OCI-LY3 (cell line): ENCODE measurements at regions not wholly inside any gene's neighbourhood (a gene's known extent, or its start where the extent isn't known, plus 50 kb on each side); places are given as distances from the start of the nearest gene placed in this dataset.

Experiments
- H2AFZ ChIP-seq: fragments of 200-600, 300-600 bp; shearing (Covaris generic); 2 replicates; pipeline ENCODE4 v1.6.0; 2014; ENCODE audit warnings: antibody characterized with exemption, low read depth, low read length
- H3K27ac ChIP-seq: fragments of 200-600, 300-600 bp; sonication (generic); 2 replicates; pipeline ENCODE4 v1.5.1; 2014; ENCODE audit warnings: mild to moderate bottlenecking, low read length, moderate library complexity, mixed read lengths
- H3K27me3 ChIP-seq: fragments of 200-600, 300-600 bp; sonication (generic); 2 replicates; pipeline ENCODE4 v1.6.1; 2014; ENCODE audit warnings: low read depth, low read length, mixed read lengths
- H3K36me3 ChIP-seq: fragments of 200-600, 300-600 bp; sonication (generic); replicated peaks from 2 replicates; pipeline ENCODE3; 2014; ENCODE audit warnings: low read depth, low read length, mixed read lengths
- H3K4me1 ChIP-seq: fragments of 300-600, 200-600 bp; sonication (generic); 2 replicates; pipeline ENCODE4 v1.6.1; 2014; ENCODE audit warnings: low read length, mixed read lengths
- H3K4me2 ChIP-seq: fragments of 200-600, 300-600 bp; sonication (generic); 2 replicates; pipeline ENCODE4 v1.6.1; 2014; ENCODE audit warnings: low read length, mixed read lengths
- H3K4me3 ChIP-seq: fragments of 300-600, 200-600 bp; sonication (generic); 2 replicates; pipeline ENCODE4 v1.5.1; 2014; ENCODE audit warnings: antibody characterized with exemption, mild to moderate bottlenecking, low read length, moderate library complexity
- H3K79me2 ChIP-seq: fragments of 300-600, 200-600 bp; shearing (Covaris generic); 2 replicates; pipeline ENCODE4 v1.6.1; 2014; ENCODE audit warnings: mild to moderate bottlenecking, low read length, mixed read lengths
- H3K9ac ChIP-seq: fragments of 300-600, 200-600 bp; shearing (Covaris generic); 2 replicates; pipeline ENCODE4 v1.6.0; 2014; ENCODE audit warnings: mild to moderate bottlenecking, low read length, moderate library complexity
- H3K9me3 ChIP-seq: fragments of 200-600, 300-600 bp; shearing (Covaris generic); 2 replicates; pipeline ENCODE4 v1.6.1; 2014; ENCODE audit warnings: low read length, mixed read lengths; ENCODE audit not compliant: insufficient read depth
- H4K20me1 ChIP-seq: fragments of 200-600, 300-600 bp; sonication (generic); 2 replicates; pipeline ENCODE4 v1.6.1; 2016; ENCODE audit warnings: low read length, mixed read lengths; ENCODE audit not compliant: insufficient read depth
- EZH2phosphoT487 ChIP-seq: fragments of 200-600 bp; shearing (Covaris generic); IDR thresholded peaks from 2 replicates; pipeline ENCODE4 v1.6.1; 2018; ENCODE audit warnings: antibody characterized with exemption, mixed run types, low read depth
- TF ChIP-seq, protein P1 (sequence below): fragments of 200-600, 300-600 bp; sonication (generic); IDR thresholded peaks from 2 replicates; pipeline ENCODE4 v1.5.1; 2014; ENCODE audit warnings: antibody characterized with exemption, low read length, low read depth

DNA sequence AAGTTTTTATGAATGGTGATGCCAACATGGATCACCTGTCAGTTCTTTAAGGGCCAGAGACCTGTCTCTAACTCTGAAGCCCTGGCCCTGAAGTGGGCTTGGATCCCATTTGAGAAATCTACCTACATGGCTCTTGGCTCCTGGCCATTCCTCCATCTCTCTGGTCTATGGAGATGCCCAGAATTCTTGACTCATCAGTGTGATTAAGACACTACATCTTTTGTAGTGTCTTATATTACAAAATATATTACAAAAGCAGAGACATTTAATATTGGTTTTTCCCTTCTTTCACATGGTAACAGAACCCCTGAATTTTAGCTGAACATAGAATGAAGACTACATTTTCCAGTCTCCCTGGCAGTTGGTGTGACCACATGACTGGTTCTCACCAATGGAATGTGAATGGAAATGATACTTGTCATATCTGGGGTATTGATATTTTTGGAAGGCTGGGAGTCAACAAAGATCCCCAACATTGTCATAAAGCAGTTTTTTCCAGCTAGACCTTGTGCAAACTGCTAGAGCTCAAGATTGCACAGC lies 198.3 kb downstream of the SREK1 start:
- H3K9me3 ChIP-seq = no peaks in the 10 kb centered on the region
- no peak overlapping the region for H2AFZ ChIP-seq
- no peaks in the 10 kb centered on the region for H3K79me2 ChIP-seq
- H3K27me3 ChIP-seq = peaks cover 10% of the 10 kb centered on the region
- no peak overlapping the region for H3K27ac ChIP-seq
- H3K9ac ChIP-seq = no peak overlapping the region
- H3K4me2 ChIP-seq = no peak overlapping the region
- no peaks in the 10 kb centered on the region for H4K20me1 ChIP-seq
- no peak for TF ChIP-seq EZH2phosphoT487
- TF ChIP-seq, protein P1, sequence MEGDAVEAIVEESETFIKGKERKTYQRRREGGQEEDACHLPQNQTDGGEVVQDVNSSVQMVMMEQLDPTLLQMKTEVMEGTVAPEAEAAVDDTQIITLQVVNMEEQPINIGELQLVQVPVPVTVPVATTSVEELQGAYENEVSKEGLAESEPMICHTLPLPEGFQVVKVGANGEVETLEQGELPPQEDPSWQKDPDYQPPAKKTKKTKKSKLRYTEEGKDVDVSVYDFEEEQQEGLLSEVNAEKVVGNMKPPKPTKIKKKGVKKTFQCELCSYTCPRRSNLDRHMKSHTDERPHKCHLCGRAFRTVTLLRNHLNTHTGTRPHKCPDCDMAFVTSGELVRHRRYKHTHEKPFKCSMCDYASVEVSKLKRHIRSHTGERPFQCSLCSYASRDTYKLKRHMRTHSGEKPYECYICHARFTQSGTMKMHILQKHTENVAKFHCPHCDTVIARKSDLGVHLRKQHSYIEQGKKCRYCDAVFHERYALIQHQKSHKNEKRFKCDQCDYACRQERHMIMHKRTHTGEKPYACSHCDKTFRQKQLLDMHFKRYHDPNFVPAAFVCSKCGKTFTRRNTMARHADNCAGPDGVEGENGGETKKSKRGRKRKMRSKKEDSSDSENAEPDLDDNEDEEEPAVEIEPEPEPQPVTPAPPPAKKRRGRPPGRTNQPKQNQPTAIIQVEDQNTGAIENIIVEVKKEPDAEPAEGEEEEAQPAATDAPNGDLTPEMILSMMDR = no peak
- no peaks in the 10 kb centered on the region for H3K4me1 ChIP-seq
- no peaks in the 10 kb centered on the region for H3K36me3 ChIP-seq
- no peak overlapping the region for H3K4me3 ChIP-seq

DNA sequence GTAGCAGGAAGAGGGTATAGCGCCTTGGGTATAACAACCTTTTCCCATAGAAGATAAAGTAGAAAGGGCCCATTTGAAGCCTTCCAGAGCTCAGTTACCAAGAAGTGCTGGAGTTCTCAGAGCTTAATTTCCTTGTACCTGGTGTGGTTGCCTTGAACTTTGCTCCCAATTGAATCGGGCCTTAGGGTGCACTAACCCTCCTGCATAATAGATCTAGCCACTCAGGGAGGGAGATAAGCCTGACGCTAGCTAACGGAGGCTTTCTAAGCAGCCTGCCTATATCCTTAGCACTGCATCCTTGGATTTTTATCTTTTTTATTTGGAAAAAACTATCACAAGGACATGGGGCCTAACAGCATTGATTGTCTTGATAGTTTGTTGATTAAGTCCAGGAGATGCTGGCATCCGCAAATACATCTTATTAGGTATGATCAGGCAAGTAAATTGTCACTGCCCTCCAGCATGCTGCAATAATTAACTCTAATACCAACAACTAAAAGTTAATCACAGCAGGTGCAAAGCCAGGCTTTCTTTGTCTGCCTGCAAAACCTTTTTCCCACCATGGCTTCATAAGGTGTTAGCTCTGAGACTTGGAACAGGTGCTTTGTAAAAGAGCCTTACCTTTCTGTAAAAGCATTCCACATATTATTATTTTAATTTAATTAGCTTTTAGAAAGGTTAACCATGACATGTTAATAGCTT lies 199.4 kb downstream of the SREK1 start:
- H3K4me1 ChIP-seq = no peaks in the 10 kb centered on the region
- peaks cover 21% of the 10 kb centered on the region for H3K27me3 ChIP-seq
- no peak overlapping the region for H3K4me3 ChIP-seq
- TF ChIP-seq EZH2phosphoT487 = no peak
- TF ChIP-seq, protein P1 = no peak
- no peaks in the 10 kb centered on the region for H4K20me1 ChIP-seq
- H2AFZ ChIP-seq = no peak overlapping the region
- no peaks in the 10 kb centered on the region for H3K9me3 ChIP-seq
- H3K36me3 ChIP-seq = no peaks in the 10 kb centered on the region
- no peaks in the 10 kb centered on the region for H3K79me2 ChIP-seq
- no peak overlapping the region for H3K4me2 ChIP-seq
- no peak overlapping the region for H3K9ac ChIP-seq
- no peak overlapping the region for H3K27ac ChIP-seq

- no peak overlapping the region for H3K4me2 ChIP-seq
- H2AFZ ChIP-seq = no peak overlapping the region
- no peak for TF ChIP-seq EZH2phosphoT487
- TF ChIP-seq, protein P1 = no peak
- H3K36me3 ChIP-seq = no peaks in the 10 kb centered on the region
- no peaks in the 10 kb centered on the region for H4K20me1 ChIP-seq
- H3K4me1 ChIP-seq = no peaks in the 10 kb centered on the region
- H3K9me3 ChIP-seq = no peaks in the 10 kb centered on the region
- H3K9ac ChIP-seq = no peak overlapping the region
- no peak overlapping the region for H3K4me3 ChIP-seq
- no peak overlapping the region for H3K27ac ChIP-seq
- no peaks in the 10 kb centered on the region for H3K79me2 ChIP-seq
- peaks cover 31% of the 10 kb centered on the region for H3K27me3 ChIP-seq
These were observed 200.4 kb downstream of the SREK1 start for GRCh38 chr5:66344544-66344943.

- H3K4me1 ChIP-seq = no peaks in the 10 kb centered on the region
- H3K36me3 ChIP-seq = no peaks in the 10 kb centered on the region
- H2AFZ ChIP-seq = no peak overlapping the region
- H3K27ac ChIP-seq = no peak overlapping the region
- H3K79me2 ChIP-seq = no peaks in the 10 kb centered on the region
- TF ChIP-seq, protein P1 = no peak
- no peak for TF ChIP-seq EZH2phosphoT487
- no peaks in the 10 kb centered on the region for H4K20me1 ChIP-seq
- no peak overlapping the region for H3K4me2 ChIP-seq
- H3K9ac ChIP-seq = no peak overlapping the region
- H3K4me3 ChIP-seq = no peak overlapping the region
- H3K9me3 ChIP-seq = no peaks in the 10 kb centered on the region
- peaks cover 39% of the 10 kb centered on the region for H3K27me3 ChIP-seq
These were observed 201.2 kb downstream of the SREK1 start for GRCh38 chr5:66345281-66345680.
